ENCODE measurements at regions not wholly inside any gene's neighbourhood (a gene's known extent, or its start where the extent isn't known, plus 50 kb on each side); places are given as distances from the start of the nearest gene placed in this dataset.

GRCh38 chr3:6717026-6717943 lies 143.6 kb upstream of the GRM7 start:
- H3K9me3 ChIP-seq (ENCODE audit: low read length) = no peaks in the 10 kb centered on the region
- Mint-ChIP-seq H3K36me3 (no peaks in the 10 kb centered on the region), H3K27me3 (no peaks in the 10 kb centered on the region), H3K4me3 (no peak overlapping the region), H3K27ac (no peak overlapping the region), H3K9me3 (peaks cover 4 to 23% (median 13%) of the 10 kb centered on the region in 5 donors), H3K4me1 (no peaks in the 10 kb centered on the region)
- H3K27me3 ChIP-seq (ENCODE audit: insufficient read depth, low read length, poor library complexity, severe bottlenecking) = no peaks in the 10 kb centered on the region
- DNase-seq = no peak
- no peaks in the 10 kb centered on the region for H3K4me1 ChIP-seq (ENCODE audit: insufficient read depth, low read length)
- no peaks in the 10 kb centered on the region for H3K36me3 ChIP-seq (ENCODE audit: insufficient read depth, low read length)
- H3K4me3 ChIP-seq (ENCODE audit: low read length) = no peak overlapping the region
- CTCF ChIA-PET = no interaction called here
- H3K27ac ChIP-seq (ENCODE audit: low read depth, low read length) = no peak overlapping the region
- POLR2A ChIA-PET = no interaction called here

GRCh38 chr3:6719999-6720398 lies 140.9 kb upstream of the GRM7 start:
- Mint-ChIP-seq H3K36me3 (no peaks in the 10 kb centered on the region), H3K9me3 (peaks cover 2 to 27% (median 11%) of the 10 kb centered on the region in 5 donors), H3K4me3 (no peak overlapping the region), H3K27me3 (no peaks in the 10 kb centered on the region), H3K27ac (no peak overlapping the region), H3K4me1 (no peaks in the 10 kb centered on the region)
- H3K4me1 ChIP-seq (ENCODE audit: insufficient read depth, low read length) = no peaks in the 10 kb centered on the region
- H3K36me3 ChIP-seq (ENCODE audit: insufficient read depth, low read length) = no peaks in the 10 kb centered on the region
- no peak overlapping the region for H3K4me3 ChIP-seq (ENCODE audit: low read length)
- no peak for DNase-seq
- ChIA-PET CTCF (no interaction called here), POLR2A (no interaction called here)
- no peaks in the 10 kb centered on the region for H3K27me3 ChIP-seq (ENCODE audit: insufficient read depth, low read length, poor library complexity, severe bottlenecking)
- no peak overlapping the region for H3K27ac ChIP-seq (ENCODE audit: low read depth, low read length)
- no peaks in the 10 kb centered on the region for H3K9me3 ChIP-seq (ENCODE audit: low read length)

- Mint-ChIP-seq H3K36me3 (no peaks in the 10 kb centered on the region), H3K27ac (no peak overlapping the region), H3K27me3 (no peaks in the 10 kb centered on the region), H3K4me3 (no peak overlapping the region), H3K9me3 (peaks cover 2 to 23% (median 12%) of the 10 kb centered on the region in 5 donors), H3K4me1 (no peaks in the 10 kb centered on the region)
- no peak for DNase-seq
- Histone ChIP-seq H3K27ac (ENCODE audit: low read depth, low read length) (no peak overlapping the region), H3K4me1 (ENCODE audit: insufficient read depth, low read length) (no peaks in the 10 kb centered on the region), H3K36me3 (ENCODE audit: insufficient read depth, low read length) (no peaks in the 10 kb centered on the region), H3K4me3 (ENCODE audit: low read length) (no peak overlapping the region), H3K27me3 (ENCODE audit: insufficient read depth, low read length, poor library complexity, severe bottlenecking) (no peaks in the 10 kb centered on the region), H3K9me3 (ENCODE audit: low read length) (no peaks in the 10 kb centered on the region)
- POLR2A ChIA-PET = no interaction called here
- CTCF ChIA-PET = interaction anchor here (0.7 kb wide), 1 partner anchor 512 kb away, joined by 3 read pairs; no protein-coding TSS in a partner anchor
Measured at GRCh38 chr3:6721491-6721890, 139.4 kb upstream of the GRM7 start.

- Mint-ChIP-seq H3K4me3 (no peak overlapping the region), H3K27me3 (no peaks in the 10 kb centered on the region), H3K36me3 (no peaks in the 10 kb centered on the region), H3K4me1 (no peaks in the 10 kb centered on the region), H3K9me3 (peaks cover 4 to 23% (median 13%) of the 10 kb centered on the region in 5 donors), H3K27ac (no peak overlapping the region)
- Histone ChIP-seq H3K4me1 (ENCODE audit: insufficient read depth, low read length) (no peaks in the 10 kb centered on the region), H3K27me3 (ENCODE audit: insufficient read depth, low read length, poor library complexity, severe bottlenecking) (no peaks in the 10 kb centered on the region), H3K4me3 (ENCODE audit: low read length) (no peak overlapping the region), H3K9me3 (ENCODE audit: low read length) (no peaks in the 10 kb centered on the region), H3K27ac (ENCODE audit: low read depth, low read length) (no peak overlapping the region), H3K36me3 (ENCODE audit: insufficient read depth, low read length) (no peaks in the 10 kb centered on the region)
- POLR2A ChIA-PET = no interaction called here
- CTCF ChIA-PET = no interaction called here
- no peak for DNase-seq
Measured at GRCh38 chr3:6723205-6723604, 137.7 kb upstream of the GRM7 start.

- Histone ChIP-seq H3K36me3 (ENCODE audit: insufficient read depth, low read length) (no peaks in the 10 kb centered on the region), H3K9me3 (ENCODE audit: low read length) (no peaks in the 10 kb centered on the region), H3K4me3 (ENCODE audit: low read length) (no peak overlapping the region), H3K4me1 (ENCODE audit: insufficient read depth, low read length) (no peaks in the 10 kb centered on the region), H3K27ac (ENCODE audit: low read depth, low read length) (no peak overlapping the region), H3K27me3 (ENCODE audit: insufficient read depth, low read length, poor library complexity, severe bottlenecking) (no peaks in the 10 kb centered on the region)
- DNase-seq = no peak
- Mint-ChIP-seq H3K36me3 (no peaks in the 10 kb centered on the region), H3K4me1 (no peaks in the 10 kb centered on the region), H3K9me3 (peaks cover 0 to 24% (median 8%) of the 10 kb centered on the region in 5 donors), H3K27me3 (no peaks in the 10 kb centered on the region), H3K4me3 (no peak overlapping the region), H3K27ac (no peak overlapping the region)
- POLR2A ChIA-PET = no interaction called here
- CTCF ChIA-PET = no interaction called here
Measured at GRCh38 chr3:6726811-6727210, 134.1 kb upstream of the GRM7 start.

- CTCF ChIA-PET = no interaction called here
- H3K4me1 Mint-ChIP-seq = no peaks in the 10 kb centered on the region
Measured at GRCh38 chr3:6732807-6733206, 128.1 kb upstream of the GRM7 start.

GRCh38 chr3:6733699-6734394 lies 127.1 kb upstream of the GRM7 start:
- ChIA-PET POLR2A (no interaction called here), CTCF (no interaction called here)
- Mint-ChIP-seq H3K27ac (no peak overlapping the region), H3K4me1 (no peaks in the 10 kb centered on the region), H3K36me3 (no peaks in the 10 kb centered on the region), H3K9me3 (peaks cover 5 to 47% (median 9%) of the 10 kb centered on the region in 5 donors), H3K4me3 (no peak overlapping the region), H3K27me3 (no peaks in the 10 kb centered on the region)
- H3K9me3 ChIP-seq (ENCODE audit: low read length) = no peaks in the 10 kb centered on the region
- no peak overlapping the region for H3K4me3 ChIP-seq (ENCODE audit: low read length)
- no peak for DNase-seq
- H3K27ac ChIP-seq (ENCODE audit: low read depth, low read length) = no peak overlapping the region
- no peaks in the 10 kb centered on the region for H3K27me3 ChIP-seq (ENCODE audit: insufficient read depth, low read length, poor library complexity, severe bottlenecking)
- H3K36me3 ChIP-seq (ENCODE audit: insufficient read depth, low read length) = no peaks in the 10 kb centered on the region
- H3K4me1 ChIP-seq (ENCODE audit: insufficient read depth, low read length) = no peaks in the 10 kb centered on the region

More at GRCh38 chr3:6732807-6733206, 128.1 kb upstream of the GRM7 start:
- H3K9me3 ChIP-seq (ENCODE audit: low read length) = no peaks in the 10 kb centered on the region
- no peaks in the 10 kb centered on the region for H3K36me3 ChIP-seq (ENCODE audit: insufficient read depth, low read length)
- DNase-seq = no peak
- Mint-ChIP-seq H3K36me3 (no peaks in the 10 kb centered on the region), H3K4me3 (no peak overlapping the region), H3K27me3 (no peaks in the 10 kb centered on the region), H3K9me3 (peaks cover 5 to 47% (median 9%) of the 10 kb centered on the region in 5 donors), H3K27ac (no peak overlapping the region)
- H3K27me3 ChIP-seq (ENCODE audit: insufficient read depth, low read length, poor library complexity, severe bottlenecking) = no peaks in the 10 kb centered on the region
- H3K4me1 ChIP-seq (ENCODE audit: insufficient read depth, low read length) = no peaks in the 10 kb centered on the region
- no peak overlapping the region for H3K4me3 ChIP-seq (ENCODE audit: low read length)
- POLR2A ChIA-PET = no interaction called here
- H3K27ac ChIP-seq (ENCODE audit: low read depth, low read length) = no peak overlapping the region

- H3K27me3 Mint-ChIP-seq = no peaks in the 10 kb centered on the region
- Histone ChIP-seq H3K4me3 (ENCODE audit: low read length) (no peak overlapping the region), H3K36me3 (ENCODE audit: insufficient read depth, low read length) (no peaks in the 10 kb centered on the region), H3K4me1 (ENCODE audit: insufficient read depth, low read length) (no peaks in the 10 kb centered on the region), H3K27ac (ENCODE audit: low read depth, low read length) (no peak overlapping the region), H3K9me3 (ENCODE audit: low read length) (no peaks in the 10 kb centered on the region), H3K27me3 (ENCODE audit: insufficient read depth, low read length, poor library complexity, severe bottlenecking) (no peaks in the 10 kb centered on the region)
- no peaks in the 10 kb centered on the region for H3K36me3 Mint-ChIP-seq
- H3K4me1 Mint-ChIP-seq = no peaks in the 10 kb centered on the region
- no peak overlapping the region for H3K4me3 Mint-ChIP-seq
- no peak for DNase-seq
- H3K27ac Mint-ChIP-seq = no peak overlapping the region
- H3K9me3 Mint-ChIP-seq = peaks cover 5 to 44% (median 9%) of the 10 kb centered on the region in 5 donors
- CTCF ChIA-PET = no interaction called here
- POLR2A ChIA-PET = no interaction called here
Measured at GRCh38 chr3:6734395-6734746, 126.5 kb upstream of the GRM7 start.
